HEK293 (cell line): ENCODE measurements at regions not wholly inside any gene's neighbourhood (a gene's known extent, or its start where the extent isn't known, plus 50 kb on each side); places are given as distances from the start of the nearest gene placed in this dataset.

ENCODE experiments used
- ZFP3 ChIP-seq: fragments of 450-650 bp; formaldehyde crosslinking; IDR thresholded peaks from 2 replicates; pipeline ENCODE4 v1.5.1; 2016; ENCODE audit warnings: low read depth, missing biosample characterization, missing genetic modification characterization
- ZNF146 ChIP-seq: fragments of 450-650 bp; formaldehyde crosslinking; IDR thresholded peaks from 2 replicates; pipeline ENCODE4 v1.5.1; 2016; ENCODE audit warnings: missing biosample characterization, missing genetic modification characterization
- ZNF610 ChIP-seq: fragments of 450-650 bp; formaldehyde crosslinking; IDR thresholded peaks from 2 replicates; pipeline ENCODE4 v1.5.1; 2016; ENCODE audit warnings: missing biosample characterization, missing genetic modification characterization, borderline replicate concordance
- TF ChIP-seq, protein P1 (sequence below): fragments of 450-650 bp; formaldehyde crosslinking; IDR thresholded peaks from 2 replicates; pipeline ENCODE4 v1.5.1; 2016; ENCODE audit warnings: missing biosample characterization, missing genetic modification characterization

DNA sequence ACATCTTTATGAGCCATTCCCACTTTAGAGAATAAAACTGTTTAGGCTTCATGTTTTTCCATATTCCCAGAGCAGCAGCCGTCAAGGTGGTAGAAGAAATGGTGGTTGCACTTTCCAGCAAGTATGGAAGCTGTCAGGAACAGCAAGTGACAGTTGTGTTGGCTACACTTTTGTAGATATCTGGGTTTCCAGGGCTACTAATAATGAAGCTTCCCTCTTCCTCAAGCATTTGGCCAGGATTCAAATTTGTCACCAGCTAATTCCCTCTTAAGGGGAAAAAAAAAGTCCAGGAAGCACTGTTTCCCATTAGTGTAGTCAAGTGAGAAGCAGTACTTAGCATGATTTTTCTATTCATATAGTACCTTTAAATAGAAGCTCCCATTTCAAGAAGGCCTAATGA lies 252.8 kb downstream of the IGSF11 start:
- TF ChIP-seq, protein P1, sequence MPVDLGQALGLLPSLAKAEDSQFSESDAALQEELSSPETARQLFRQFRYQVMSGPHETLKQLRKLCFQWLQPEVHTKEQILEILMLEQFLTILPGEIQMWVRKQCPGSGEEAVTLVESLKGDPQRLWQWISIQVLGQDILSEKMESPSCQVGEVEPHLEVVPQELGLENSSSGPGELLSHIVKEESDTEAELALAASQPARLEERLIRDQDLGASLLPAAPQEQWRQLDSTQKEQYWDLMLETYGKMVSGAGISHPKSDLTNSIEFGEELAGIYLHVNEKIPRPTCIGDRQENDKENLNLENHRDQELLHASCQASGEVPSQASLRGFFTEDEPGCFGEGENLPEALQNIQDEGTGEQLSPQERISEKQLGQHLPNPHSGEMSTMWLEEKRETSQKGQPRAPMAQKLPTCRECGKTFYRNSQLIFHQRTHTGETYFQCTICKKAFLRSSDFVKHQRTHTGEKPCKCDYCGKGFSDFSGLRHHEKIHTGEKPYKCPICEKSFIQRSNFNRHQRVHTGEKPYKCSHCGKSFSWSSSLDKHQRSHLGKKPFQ (tag by site-specific recombination), result no peak
- TF ChIP-seq ZNF146 (tag by site-specific recombination) (no peak), ZFP3 (no peak), ZNF610 (tag by site-specific recombination) (no peak)
